ENCODE measurements at regions not wholly inside any gene's neighbourhood (a gene's known extent, or its start where the extent isn't known, plus 50 kb on each side); places are given as distances from the start of the nearest gene placed in this dataset.

DNA sequence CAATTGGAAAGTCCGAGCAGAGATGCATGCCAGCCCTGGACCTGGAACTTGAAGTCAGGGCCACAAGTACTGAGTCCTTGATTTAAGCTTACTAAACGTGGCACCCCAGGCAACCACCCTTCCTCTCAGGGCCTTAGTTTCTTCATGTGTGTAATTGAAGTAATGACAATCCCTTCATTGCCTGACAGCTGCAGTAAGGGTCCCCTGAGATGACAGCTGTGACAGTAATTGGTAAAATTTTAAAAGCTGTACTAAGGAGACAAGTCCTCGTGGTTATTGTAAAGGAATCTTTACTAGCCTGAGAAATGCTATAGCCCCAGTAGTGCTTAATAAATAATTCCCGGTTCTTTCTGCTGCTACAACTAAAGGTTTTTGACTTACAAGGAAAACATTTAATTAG is 175.1 kb upstream of the RADX start:
- TF ChIP-seq CTCF (conservative IDR thresholded peaks at IDR 0.05 in 1 of 2, IDR thresholded peaks at IDR 0.05 in 1 of 2; ENCODE audit: low read depth in 1 of 2, low read length in 2 of 2) (no peak), EZH2 (IDR thresholded peaks at IDR 0.05; ENCODE audit: low read length, missing control alignments) (no peak)

Measured in fibroblast of lung (primary cell).